Right renal cortex interstitium (tissue), 3 donors: ENCODE measurements at regions not wholly inside any gene's neighbourhood (a gene's known extent, or its start where the extent isn't known, plus 50 kb on each side); places are given as distances from the start of the nearest gene placed in this dataset.

Experiments used
- DNase-seq, 3 donors: peaks; one replicate each; pipeline ENCODE4 v3.0.0-alpha.2; 2013; ENCODE audit warnings: low read depth in 3 of 3, low spot score in 2 of 3

- DNase-seq, result no peak
Measured at GRCh38 chr11:92810423-92811064, 158.9 kb upstream of the MTNR1B start.

- DNase-seq, result no peak
Measured at GRCh38 chr11:92811341-92811740, 158.1 kb upstream of the MTNR1B start.

GRCh38 chr11:92812841-92813240, 156.6 kb upstream of the MTNR1B start:
- no peak for DNase-seq

- DNase-seq, result no peak
Measured at GRCh38 chr11:92819830-92820229, 149.6 kb upstream of the MTNR1B start.

- no peak for DNase-seq
Measured at GRCh38 chr11:92820860-92821259, 148.6 kb upstream of the MTNR1B start.

GRCh38 chr11:92822410-92822809, 147.0 kb upstream of the MTNR1B start:
- DNase-seq, result no peak

GRCh38 chr11:92826136-92826535, 143.3 kb upstream of the MTNR1B start:
- DNase-seq, result no peak

- no peak for DNase-seq
Measured at GRCh38 chr11:92826603-92827002, 142.8 kb upstream of the MTNR1B start.

GRCh38 chr11:92827132-92827531, 142.3 kb upstream of the MTNR1B start:
- DNase-seq, result no peak

- no peak for DNase-seq
Measured at GRCh38 chr11:92828556-92828955, 140.9 kb upstream of the MTNR1B start.

- DNase-seq, result no peak
Measured at GRCh38 chr11:92829121-92829520, 140.3 kb upstream of the MTNR1B start.

- no peak for DNase-seq
Measured at GRCh38 chr11:92829671-92830070, 139.8 kb upstream of the MTNR1B start.

- DNase-seq, result no peak
Measured at GRCh38 chr11:92830377-92831155, 138.9 kb upstream of the MTNR1B start.

GRCh38 chr11:92834296-92835020, 135.0 kb upstream of the MTNR1B start:
- DNase-seq, result no peak

GRCh38 chr11:92837595-92837994, 131.9 kb upstream of the MTNR1B start:
- DNase-seq, result no peak

GRCh38 chr11:92838759-92839310, 130.6 kb upstream of the MTNR1B start:
- DNase-seq, result peak in 2 of 3 donors; percentile 40 to 61

GRCh38 chr11:92839450-92839849, 130.0 kb upstream of the MTNR1B start:
- no peak for DNase-seq

- DNase-seq, result no peak
Measured at GRCh38 chr11:92841719-92842118, 127.7 kb upstream of the MTNR1B start.

- DNase-seq, result no peak
Measured at GRCh38 chr11:92843455-92843854, 126.0 kb upstream of the MTNR1B start.

- no peak for DNase-seq
Measured at GRCh38 chr11:92844197-92844596, 125.3 kb upstream of the MTNR1B start.

GRCh38 chr11:92845390-92845789, 124.1 kb upstream of the MTNR1B start:
- no peak for DNase-seq
